ENCODE measurements at regions not wholly inside any gene's neighbourhood (a gene's known extent, or its start where the extent isn't known, plus 50 kb on each side); places are given as distances from the start of the nearest gene placed in this dataset.

- no peak overlapping the region for H3K4me3 ChIP-seq
- no peaks in the 10 kb centered on the region for H4K20me1 ChIP-seq (ENCODE audit: insufficient read depth, poor library complexity, severe bottlenecking)
- DNase-seq (ENCODE audit: low spot score), result peak; percentile 6
- TF ChIP-seq EZH2 (IDR thresholded peaks at IDR 0.05; ENCODE audit: borderline replicate concordance) (no peak), CTCF (IDR thresholded peaks at IDR 0.05; ENCODE audit: poor library complexity) (no peak), EZH2phosphoT487 (IDR thresholded peaks at IDR 0.05; ENCODE audit: low read depth, severe bottlenecking, unreplicated experiment) (no peak)
- H3K4me1 ChIP-seq (ENCODE audit: insufficient read depth), result no peaks in the 10 kb centered on the region
- H3K4me2 ChIP-seq, result no peak overlapping the region
- H2AFZ ChIP-seq, result peak overlapping the region; percentile 1
- H3K27ac ChIP-seq, result peak overlapping the region; percentile 51
- H3K9me2 ChIP-seq (replicated peaks; ENCODE audit: insufficient read depth), result no peaks in the 10 kb centered on the region
- H3K27me3 ChIP-seq, result no peaks in the 10 kb centered on the region
- H3K79me2 ChIP-seq, result no peaks in the 10 kb centered on the region
- 50% methylated on average over 3 of the region's 3 CpGs for WGBS (ENCODE audit: low lambda C conversion rate, missing lambda C conversion rate)
- no peaks in the 10 kb centered on the region for H3K9me3 ChIP-seq (ENCODE audit: low read depth)
- H3K36me3 ChIP-seq (replicated peaks; ENCODE audit: insufficient read depth, low read depth), result no peaks in the 10 kb centered on the region
These were observed 994.6 kb upstream of the PRMT6 start for GRCh38 chr1:106061586-106062495.

- H3K4me2 ChIP-seq, result peak overlapping the region; percentile 18
- H3K79me2 ChIP-seq, result no peaks in the 10 kb centered on the region
- H2AFZ ChIP-seq, result no peak overlapping the region
- H4K20me1 ChIP-seq (ENCODE audit: insufficient read depth, poor library complexity, severe bottlenecking), result no peaks in the 10 kb centered on the region
- WGBS (ENCODE audit: low lambda C conversion rate, missing lambda C conversion rate), result 79% methylated on average over 1 of the region's 1 CpG
- no peak overlapping the region for H3K4me3 ChIP-seq
- no peaks in the 10 kb centered on the region for H3K4me1 ChIP-seq (ENCODE audit: insufficient read depth)
- TF ChIP-seq CTCF (IDR thresholded peaks at IDR 0.05; ENCODE audit: poor library complexity) (no peak), EZH2 (IDR thresholded peaks at IDR 0.05; ENCODE audit: borderline replicate concordance) (no peak), EZH2phosphoT487 (IDR thresholded peaks at IDR 0.05; ENCODE audit: low read depth, severe bottlenecking, unreplicated experiment) (no peak)
- no peaks in the 10 kb centered on the region for H3K27me3 ChIP-seq
- peak; percentile 26 for DNase-seq (ENCODE audit: low spot score)
- H3K36me3 ChIP-seq (replicated peaks; ENCODE audit: insufficient read depth, low read depth), result no peaks in the 10 kb centered on the region
- H3K9me3 ChIP-seq (ENCODE audit: low read depth), result no peaks in the 10 kb centered on the region
- no peaks in the 10 kb centered on the region for H3K9me2 ChIP-seq (replicated peaks; ENCODE audit: insufficient read depth)
- peak overlapping the region; percentile 60 for H3K27ac ChIP-seq
These were observed 993.0 kb upstream of the PRMT6 start for GRCh38 chr1:106063510-106063909.

GRCh38 chr1:106072909-106073600, 983.4 kb upstream of the PRMT6 start:
- no peaks in the 10 kb centered on the region for H3K9me3 ChIP-seq (ENCODE audit: low read depth)
- H3K79me2 ChIP-seq, result no peaks in the 10 kb centered on the region
- no peaks in the 10 kb centered on the region for H3K9me2 ChIP-seq (replicated peaks; ENCODE audit: insufficient read depth)
- H3K4me3 ChIP-seq, result no peak overlapping the region
- no peaks in the 10 kb centered on the region for H4K20me1 ChIP-seq (ENCODE audit: insufficient read depth, poor library complexity, severe bottlenecking)
- no peaks in the 10 kb centered on the region for H3K27me3 ChIP-seq
- H3K27ac ChIP-seq, result no peak overlapping the region
- no peak overlapping the region for H3K4me2 ChIP-seq
- no peak overlapping the region for H2AFZ ChIP-seq
- H3K36me3 ChIP-seq (replicated peaks; ENCODE audit: insufficient read depth, low read depth), result no peaks in the 10 kb centered on the region
- no peaks in the 10 kb centered on the region for H3K4me1 ChIP-seq (ENCODE audit: insufficient read depth)
- DNase-seq (ENCODE audit: low spot score), result no peak
- TF ChIP-seq CTCF (IDR thresholded peaks at IDR 0.05; ENCODE audit: poor library complexity) (no peak), EZH2phosphoT487 (IDR thresholded peaks at IDR 0.05; ENCODE audit: low read depth, severe bottlenecking, unreplicated experiment) (no peak), EZH2 (IDR thresholded peaks at IDR 0.05; ENCODE audit: borderline replicate concordance) (no peak)
- whole genome bisulfite sequencing (ENCODE audit: low lambda C conversion rate, missing lambda C conversion rate), result 86% methylated on average over 7 of the region's 7 CpGs
